ENCODE measurements at regions not wholly inside any gene's neighbourhood (a gene's known extent, or its start where the extent isn't known, plus 50 kb on each side); places are given as distances from the start of the nearest gene placed in this dataset.

DNA sequence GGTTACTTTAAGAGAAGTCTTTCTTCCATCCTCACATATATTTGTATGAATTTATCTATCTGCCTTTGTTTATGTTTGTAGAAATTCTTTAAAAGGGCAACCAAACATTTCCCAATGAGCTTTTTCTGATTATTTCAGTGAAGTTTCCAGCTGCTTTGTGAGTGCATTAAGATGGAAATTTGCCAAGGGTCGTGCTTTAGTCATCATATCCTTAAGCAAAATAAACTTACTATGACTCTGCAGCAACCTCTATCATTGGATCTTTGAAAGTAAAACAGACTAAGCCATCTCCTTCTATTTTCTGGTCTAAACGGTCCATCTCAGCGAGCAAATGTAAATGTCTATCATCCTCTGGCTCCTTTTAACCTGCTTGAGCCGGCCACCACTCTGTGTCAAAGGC lies 489.3 kb downstream of the SOX11 start:
- intact Hi-C loops (cut with DNase I), result no loop called here
- Histone ChIP-seq H3K27me3 (no peaks in the 10 kb centered on the region), H3K36me3 (no peaks in the 10 kb centered on the region), H3K27ac (peak overlapping the region in 1 of 4 donors; percentile 0), H3K4me3 (no peak overlapping the region), H3K4me1 (peaks cover 8 to 25% (median 8%) of the 10 kb centered on the region in 3 donors), H3K9me3 (no peaks in the 10 kb centered on the region)
- ATAC-seq, result peak in 1 of 4 donors; percentile 44
- no peak for DNase-seq
- TF ChIP-seq, protein P1, sequence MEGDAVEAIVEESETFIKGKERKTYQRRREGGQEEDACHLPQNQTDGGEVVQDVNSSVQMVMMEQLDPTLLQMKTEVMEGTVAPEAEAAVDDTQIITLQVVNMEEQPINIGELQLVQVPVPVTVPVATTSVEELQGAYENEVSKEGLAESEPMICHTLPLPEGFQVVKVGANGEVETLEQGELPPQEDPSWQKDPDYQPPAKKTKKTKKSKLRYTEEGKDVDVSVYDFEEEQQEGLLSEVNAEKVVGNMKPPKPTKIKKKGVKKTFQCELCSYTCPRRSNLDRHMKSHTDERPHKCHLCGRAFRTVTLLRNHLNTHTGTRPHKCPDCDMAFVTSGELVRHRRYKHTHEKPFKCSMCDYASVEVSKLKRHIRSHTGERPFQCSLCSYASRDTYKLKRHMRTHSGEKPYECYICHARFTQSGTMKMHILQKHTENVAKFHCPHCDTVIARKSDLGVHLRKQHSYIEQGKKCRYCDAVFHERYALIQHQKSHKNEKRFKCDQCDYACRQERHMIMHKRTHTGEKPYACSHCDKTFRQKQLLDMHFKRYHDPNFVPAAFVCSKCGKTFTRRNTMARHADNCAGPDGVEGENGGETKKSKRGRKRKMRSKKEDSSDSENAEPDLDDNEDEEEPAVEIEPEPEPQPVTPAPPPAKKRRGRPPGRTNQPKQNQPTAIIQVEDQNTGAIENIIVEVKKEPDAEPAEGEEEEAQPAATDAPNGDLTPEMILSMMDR (IDR thresholded peaks at IDR 0.05), result no peak
- WGBS, 2 donors, result 62% methylated on average over 4 of the region's 4 CpGs
- no peak for FAIRE-seq

DNA sequence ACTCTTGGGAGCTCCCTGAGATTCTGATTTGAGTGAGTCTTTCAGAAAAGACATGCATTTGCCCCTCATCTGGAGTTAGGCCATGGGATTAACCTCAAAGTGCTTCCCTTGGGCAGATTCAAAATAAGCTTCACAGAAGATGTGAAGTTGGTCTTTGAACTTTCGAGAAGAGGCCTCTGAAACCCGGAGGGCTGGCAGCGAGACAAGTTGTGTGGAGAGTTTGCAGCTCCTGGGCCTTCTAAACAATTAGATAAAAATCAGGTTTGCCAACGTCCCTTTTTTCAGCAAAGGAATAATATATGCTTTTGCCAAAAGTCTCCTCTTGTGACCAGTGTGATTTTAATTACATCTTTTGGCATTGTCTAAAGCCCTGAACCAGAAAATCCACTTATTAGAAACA lies 489.7 kb downstream of the SOX11 start:
- Histone ChIP-seq H3K9me3 (no peaks in the 10 kb centered on the region), H3K36me3 (no peaks in the 10 kb centered on the region), H3K27ac (peak overlapping the region in 1 of 4 donors; percentile 0), H3K4me1 (peaks cover 10 to 25% (median 12%) of the 10 kb centered on the region in 3 donors), H3K27me3 (no peaks in the 10 kb centered on the region), H3K4me3 (no peak overlapping the region)
- no peak for DNase-seq
- no peak for FAIRE-seq
- intact Hi-C loops (cut with DNase I), result no loop called here
- 39 to 42% methylated on average over 4 of the region's 4 CpGs for WGBS, 2 donors
- ATAC-seq, result no peak
- TF ChIP-seq, protein P1 (IDR thresholded peaks at IDR 0.05), result no peak

DNA sequence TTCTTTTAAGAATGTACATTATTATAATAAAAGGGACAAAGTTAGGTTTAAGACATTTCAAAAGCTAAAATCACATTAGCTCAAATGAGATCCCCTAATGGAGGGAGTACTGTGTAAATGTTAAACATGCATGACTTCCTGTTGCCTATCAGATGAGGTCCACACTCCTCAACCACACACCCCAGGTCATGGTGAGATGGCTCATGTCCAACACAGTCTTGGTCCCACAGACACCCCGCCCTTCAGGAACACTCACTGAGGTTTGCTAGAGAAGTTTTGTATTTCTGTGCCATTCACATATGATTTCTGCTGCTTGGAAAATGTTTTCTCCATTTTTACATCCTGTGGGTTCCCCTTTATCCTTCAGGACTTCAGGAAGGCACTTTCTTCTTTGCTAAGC lies 491.0 kb downstream of the SOX11 start:
- WGBS, 2 donors, result 94 to 96% methylated on average over 1 of the region's 1 CpG
- DNase-seq, result no peak
- no peaks in the 10 kb centered on the region for H3K36me3 ChIP-seq

DNA sequence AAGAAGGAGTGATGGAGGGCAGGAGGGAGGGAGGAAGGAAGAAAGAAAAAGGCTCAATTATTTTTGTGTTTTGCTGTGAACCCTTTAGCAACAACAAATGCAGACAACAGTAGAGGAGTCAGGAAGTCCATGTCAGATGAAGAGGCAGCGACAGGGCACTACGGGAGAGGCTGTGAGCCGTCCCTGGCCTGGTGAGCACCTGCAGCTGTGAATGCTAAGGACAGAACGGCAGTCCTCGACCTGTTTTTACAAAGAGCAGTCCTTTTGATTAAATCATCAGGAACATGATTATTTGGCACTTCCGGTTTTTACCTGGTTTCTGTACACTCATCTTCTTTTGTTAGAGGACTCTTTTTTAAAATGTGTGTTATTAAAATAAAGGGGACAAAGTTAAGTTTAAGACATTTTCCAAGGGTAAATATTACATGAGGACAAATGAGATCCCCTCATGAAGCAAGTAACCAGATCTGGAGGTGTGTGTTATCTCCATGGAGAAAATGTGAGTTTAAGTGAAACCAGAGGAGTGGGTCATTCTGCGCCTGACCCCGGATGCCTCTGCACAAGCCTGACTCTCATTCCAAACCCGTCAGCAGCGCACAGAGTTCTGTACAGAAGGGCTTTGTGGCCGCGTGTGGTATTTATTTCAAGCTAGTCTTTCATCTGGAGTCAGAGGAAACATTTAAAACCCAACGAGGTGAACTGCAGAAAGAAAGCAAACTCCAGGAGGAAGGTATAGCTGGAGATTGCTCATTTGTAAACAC lies 492.5 kb downstream of the SOX11 start:
- Histone ChIP-seq H3K4me3 (no peak overlapping the region), H3K36me3 (no peaks in the 10 kb centered on the region), H3K27me3 (no peaks in the 10 kb centered on the region), H3K4me1 (peaks cover 15 to 40% (median 29%) of the 10 kb centered on the region in 3 donors), H3K9me3 (no peaks in the 10 kb centered on the region), H3K27ac (no peak overlapping the region)
- FAIRE-seq (no peak), DNase-seq (no peak), ATAC-seq (no peak)
- TF ChIP-seq, protein P1 (IDR thresholded peaks at IDR 0.05), result no peak
- intact Hi-C loops (cut with DNase I), result no loop called here
- 64 to 70% methylated on average over 13 of the region's 13 CpGs for WGBS, 2 donors

More for the DNA sequence above, 491.0 kb downstream of the SOX11 start:
- TF ChIP-seq, protein P1 (IDR thresholded peaks at IDR 0.05), result no peak
- intact Hi-C loops (cut with DNase I), result no loop called here
- Histone ChIP-seq H3K4me1 (peaks cover 15 to 38% (median 22%) of the 10 kb centered on the region in 3 donors), H3K27me3 (no peaks in the 10 kb centered on the region), H3K9me3 (no peaks in the 10 kb centered on the region), H3K27ac (no peak overlapping the region), H3K4me3 (no peak overlapping the region)
- FAIRE-seq (no peak), ATAC-seq (no peak)

Measured in pancreas (tissue), 10 donors.